ENCODE measurements at regions not wholly inside any gene's neighbourhood (a gene's known extent, or its start where the extent isn't known, plus 50 kb on each side); places are given as distances from the start of the nearest gene placed in this dataset.

- no peak for DNase-seq
Measured at GRCh38 chr12:98227162-98227561, 288.2 kb upstream of the TMPO start.

- no peak for DNase-seq
Measured at GRCh38 chr12:98228683-98229539, 286.5 kb upstream of the TMPO start.

GRCh38 chr12:98229540-98229924 lies 285.9 kb upstream of the TMPO start:
- no peak for DNase-seq

GRCh38 chr12:98232753-98233390 lies 282.5 kb upstream of the TMPO start:
- DNase-seq: no peak

GRCh38 chr12:98235301-98235700 lies 280.1 kb upstream of the TMPO start:
- no peak for DNase-seq

GRCh38 chr12:98238515-98239130 lies 276.8 kb upstream of the TMPO start:
- no peak for DNase-seq

- DNase-seq: no peak
Measured at GRCh38 chr12:98243190-98243589, 272.2 kb upstream of the TMPO start.

- no peak for DNase-seq
Measured at GRCh38 chr12:98244136-98244535, 271.3 kb upstream of the TMPO start.

GRCh38 chr12:98253207-98254037 lies 262.0 kb upstream of the TMPO start:
- DNase-seq: no peak

- no peak for DNase-seq
Measured at GRCh38 chr12:98256830-98257229, 258.6 kb upstream of the TMPO start.

- no peak for DNase-seq
Measured at GRCh38 chr12:98259693-98260092, 255.7 kb upstream of the TMPO start.

GRCh38 chr12:98260276-98260675 lies 255.1 kb upstream of the TMPO start:
- no peak for DNase-seq

GRCh38 chr12:98262902-98263301 lies 252.5 kb upstream of the TMPO start:
- no peak for DNase-seq

GRCh38 chr12:98274430-98275130 lies 240.8 kb upstream of the TMPO start:
- no peak for DNase-seq

- DNase-seq: no peak
Measured at GRCh38 chr12:98275131-98275475, 240.3 kb upstream of the TMPO start.

GRCh38 chr12:98280152-98280551 lies 235.2 kb upstream of the TMPO start:
- no peak for DNase-seq

GRCh38 chr12:98280621-98281020 lies 234.8 kb upstream of the TMPO start:
- DNase-seq: no peak

- DNase-seq: no peak
Measured at GRCh38 chr12:98291828-98292227, 223.6 kb upstream of the TMPO start.

- no peak for DNase-seq
Measured at GRCh38 chr12:98294051-98294805, 221.2 kb upstream of the TMPO start.

GRCh38 chr12:98295681-98296080 lies 219.7 kb upstream of the TMPO start:
- DNase-seq: no peak

GRCh38 chr12:98296462-98297079 lies 218.8 kb upstream of the TMPO start:
- DNase-seq: no peak
